ENCODE measurements at regions not wholly inside any gene's neighbourhood (a gene's known extent, or its start where the extent isn't known, plus 50 kb on each side); places are given as distances from the start of the nearest gene placed in this dataset.

- no peaks in the 10 kb centered on the region for H4K20me1 ChIP-seq (ENCODE audit: insufficient read depth, low read length)
- 0% methylated on average over 1 of the region's 1 CpG for WGBS (ENCODE audit: low lambda C conversion rate)
- H3K36me3 ChIP-seq (replicated peaks in 1 of 2; ENCODE audit: control insufficient read depth in 1 of 2, insufficient read depth in 2 of 2, low read length in 2 of 2), result no peaks in the 10 kb centered on the region
- no peaks in the 10 kb centered on the region for H3K79me2 ChIP-seq (ENCODE audit: insufficient read depth, low read length)
- in situ Hi-C loops (cut with HindIII; ENCODE audit: extremely low pct_ligation_motif_present, low pct_unique_long_range_greater_than_20kb) (no loop called here), intact Hi-C loops (cut with micrococcal nuclease; ENCODE audit: unreplicated experiment) (no loop called here)
- DNase-seq (ENCODE audit: low spot score) (no peak), FAIRE-seq (no peak), ATAC-seq (no peak)
- H3K4me2 ChIP-seq (ENCODE audit: low read depth, low read length), result no peak overlapping the region
- no peaks in the 10 kb centered on the region for H3K27me3 ChIP-seq (ENCODE audit: control insufficient read depth in 1 of 2, insufficient read depth in 2 of 2, low read length in 2 of 2)
- TF ChIP-seq ZNF816 (CRISPR knock-in tag; IDR thresholded peaks at IDR 0.05; ENCODE audit: borderline replicate concordance) (no peak), ZMYM3 (CRISPR knock-in tag; IDR thresholded peaks at IDR 0.05) (no peak)
- no peak overlapping the region for H2AFZ ChIP-seq (ENCODE audit: low read length)
- CTCF ChIA-PET (ENCODE audit: low intra/inter-chr PET ratio, low total read pairs), result no interaction called here
- BruUV-seq (replicated peaks), result no TSS peak
- no peaks in the 10 kb centered on the region for H3K9me3 ChIP-seq (ENCODE audit: low read length)
- H3K4me1 ChIP-seq (ENCODE audit: insufficient read depth, low read length), result no peaks in the 10 kb centered on the region
- H3K4me3 ChIP-seq (replicated peaks in 1 of 3; ENCODE audit: insufficient read depth in 1 of 3, low read depth in 2 of 3, low read length in 3 of 3), result no peak overlapping the region
- no peak overlapping the region for H3K9ac ChIP-seq (ENCODE audit: insufficient read depth, low read depth, low read length)
- no peak overlapping the region for H3K27ac ChIP-seq (ENCODE audit: extremely low read length, insufficient read depth, low read length)
- POLR2A ChIA-PET, result no interaction called here
Observed at GRCh38 chr5:23007236-23007635, 154.1 kb upstream of the CDH12 start.

GRCh38 chr5:23001120-23001519 is 148.0 kb upstream of the CDH12 start:
- ChIA-PET POLR2A (no interaction called here), CTCF (ENCODE audit: low intra/inter-chr PET ratio, low total read pairs) (no interaction called here)
- DNase-seq (ENCODE audit: low spot score) (no peak), FAIRE-seq (no peak), ATAC-seq (no peak)
- H3K4me1 ChIP-seq (ENCODE audit: insufficient read depth, low read length), result no peaks in the 10 kb centered on the region
- H3K27ac ChIP-seq (ENCODE audit: extremely low read length, insufficient read depth, low read length), result no peak overlapping the region
- BruUV-seq (replicated peaks), result no TSS peak
- H3K4me3 ChIP-seq (replicated peaks in 1 of 3; ENCODE audit: insufficient read depth in 1 of 3, low read depth in 2 of 3, low read length in 3 of 3), result no peak overlapping the region
- in situ Hi-C loops (cut with HindIII; ENCODE audit: extremely low pct_ligation_motif_present, low pct_unique_long_range_greater_than_20kb) (no loop called here), intact Hi-C loops (cut with micrococcal nuclease; ENCODE audit: unreplicated experiment) (no loop called here)
- no peaks in the 10 kb centered on the region for H4K20me1 ChIP-seq (ENCODE audit: insufficient read depth, low read length)
- no peak overlapping the region for H3K9ac ChIP-seq (ENCODE audit: insufficient read depth, low read depth, low read length)
- no peaks in the 10 kb centered on the region for H3K36me3 ChIP-seq (replicated peaks in 1 of 2; ENCODE audit: control insufficient read depth in 1 of 2, insufficient read depth in 2 of 2, low read length in 2 of 2)
- WGBS (ENCODE audit: low lambda C conversion rate), result 3% methylated on average over 3 of the region's 3 CpGs
- no peak overlapping the region for H3K4me2 ChIP-seq (ENCODE audit: low read depth, low read length)
- H3K79me2 ChIP-seq (ENCODE audit: insufficient read depth, low read length), result no peaks in the 10 kb centered on the region
- H3K27me3 ChIP-seq (ENCODE audit: control insufficient read depth in 1 of 2, insufficient read depth in 2 of 2, low read length in 2 of 2), result no peaks in the 10 kb centered on the region
- no peak overlapping the region for H2AFZ ChIP-seq (ENCODE audit: low read length)
- H3K9me3 ChIP-seq (ENCODE audit: low read length), result no peaks in the 10 kb centered on the region
- no peak for TF ChIP-seq KAT2B (IDR thresholded peaks at IDR 0.05; ENCODE audit: borderline replicate concordance, low read depth, low read length)
- TF ChIP-seq ZNF574 (CRISPR knock-in tag; IDR thresholded peaks at IDR 0.05), result no peak
- no peak for TF ChIP-seq POLR2G (IDR thresholded peaks at IDR 0.05; ENCODE audit: low read depth, low read length)
- TF ChIP-seq ZFYVE20 (CRISPR knock-in tag; IDR thresholded peaks at IDR 0.05; ENCODE audit: borderline replicate concordance, low read depth), result no peak
- TF ChIP-seq REST (IDR thresholded peaks at IDR 0.05; ENCODE audit: borderline replicate concordance in 1 of 2, low read depth in 1 of 2, low read length in 2 of 2), result no peak
- no peak for TF ChIP-seq ZNF704 (CRISPR knock-in tag; IDR thresholded peaks at IDR 0.05; ENCODE audit: borderline replicate concordance)
- TF ChIP-seq RFXAP (CRISPR knock-in tag; IDR thresholded peaks at IDR 0.05; ENCODE audit: borderline replicate concordance), result no peak
- TF ChIP-seq ZNF740 (CRISPR knock-in tag; IDR thresholded peaks at IDR 0.05), result no peak
- no peak for TF ChIP-seq TEAD3 (CRISPR knock-in tag; optimal IDR thresholded peaks at IDR 0.05; ENCODE audit: borderline replicate concordance)

Measured in HepG2 (cell line).